GM21737 (cell line): ENCODE measurements at regions not wholly inside any gene's neighbourhood (a gene's known extent, or its start where the extent isn't known, plus 50 kb on each side); places are given as distances from the start of the nearest gene placed in this dataset.

Experiments used
- ATAC-seq: cut with Tn5 transposase; IDR thresholded peaks from one replicate; pipeline ENCODE4 v1.9.1; 2021; ENCODE audit warnings: mild to moderate bottlenecking, moderate library complexity; ENCODE audit not compliant: unreplicated experiment

- no peak for ATAC-seq
Measured at GRCh38 chr3:24595796-24596195, 101.1 kb upstream of the THRB start.

- no peak for ATAC-seq
Measured at GRCh38 chr3:24596626-24597025, 102.0 kb upstream of the THRB start.

GRCh38 chr3:24598695-24599470 lies 104.2 kb upstream of the THRB start:
- ATAC-seq = no peak

- ATAC-seq = no peak
Measured at GRCh38 chr3:24601066-24601939, 106.7 kb upstream of the THRB start.

GRCh38 chr3:24604215-24604614 lies 109.6 kb upstream of the THRB start:
- no peak for ATAC-seq

GRCh38 chr3:24605511-24606028 lies 110.9 kb upstream of the THRB start:
- no peak for ATAC-seq

GRCh38 chr3:24607281-24607680 lies 112.6 kb upstream of the THRB start:
- no peak for ATAC-seq

- no peak for ATAC-seq
Measured at GRCh38 chr3:24608701-24609390, 114.2 kb upstream of the THRB start.

- ATAC-seq = no peak
Measured at GRCh38 chr3:24614359-24614758, 119.7 kb upstream of the THRB start.

GRCh38 chr3:24615177-24615576 lies 120.5 kb upstream of the THRB start:
- ATAC-seq = no peak

GRCh38 chr3:24616110-24616829 lies 121.6 kb upstream of the THRB start:
- ATAC-seq = no peak

GRCh38 chr3:24622138-24622537 lies 127.5 kb upstream of the THRB start:
- no peak for ATAC-seq

GRCh38 chr3:24622696-24623225 lies 128.1 kb upstream of the THRB start:
- no peak for ATAC-seq

GRCh38 chr3:24623657-24624056 lies 129.0 kb upstream of the THRB start:
- no peak for ATAC-seq

- no peak for ATAC-seq
Measured at GRCh38 chr3:24624938-24625681, 130.5 kb upstream of the THRB start.

GRCh38 chr3:24628523-24629258 lies 134.0 kb upstream of the THRB start:
- ATAC-seq = no peak

- no peak for ATAC-seq
Measured at GRCh38 chr3:24631481-24631880, 136.8 kb upstream of the THRB start.

- no peak for ATAC-seq
Measured at GRCh38 chr3:24639061-24639460, 144.4 kb upstream of the THRB start.
